DMS153 treated with DMSO at 0.1 percent for 48 hours (cell line): ENCODE measurements at regions not wholly inside any gene's neighbourhood (a gene's known extent, or its start where the extent isn't known, plus 50 kb on each side); places are given as distances from the start of the nearest gene placed in this dataset.
"Not testable (repeated sequence)": the region's sequence is repeated elsewhere in the genome, so short reads cannot be mapped to it uniquely, and the experiment has no call there.

Experiments
- DNase-seq: peaks from one replicate; lab custom pipeline; 2025; ENCODE audit not compliant: unreplicated experiment; lab: John Stamatoyannopoulos, UW

- DNase-seq: no peak
These were observed 252.0 kb upstream of the MYT1L start for GRCh38 chr2:2582998-2583545.

- no peak for DNase-seq
These were observed 250.5 kb upstream of the MYT1L start for GRCh38 chr2:2581331-2582159.

- not testable (repeated sequence) for DNase-seq
These were observed 249.8 kb upstream of the MYT1L start for GRCh38 chr2:2580841-2581240.

GRCh38 chr2:2580341-2580740 lies 249.3 kb upstream of the MYT1L start:
- no peak for DNase-seq

- DNase-seq: no peak
These were observed 248.7 kb upstream of the MYT1L start for GRCh38 chr2:2579814-2580213.

- DNase-seq: peak; percentile 67
These were observed 246.3 kb upstream of the MYT1L start for GRCh38 chr2:2577407-2577831.

- peak; percentile 48 for DNase-seq
These were observed 244.9 kb upstream of the MYT1L start for GRCh38 chr2:2575870-2576386.

GRCh38 chr2:2575181-2575577 lies 244.1 kb upstream of the MYT1L start:
- DNase-seq: no peak

GRCh38 chr2:2574401-2575180 lies 243.5 kb upstream of the MYT1L start:
- DNase-seq: no peak

GRCh38 chr2:2573658-2574293 lies 242.7 kb upstream of the MYT1L start:
- no peak for DNase-seq

GRCh38 chr2:2573205-2573604 lies 242.1 kb upstream of the MYT1L start:
- DNase-seq: no peak

- DNase-seq: no peak
These were observed 241.5 kb upstream of the MYT1L start for GRCh38 chr2:2572393-2573204.

- DNase-seq: no peak
These were observed 240.5 kb upstream of the MYT1L start for GRCh38 chr2:2571301-2572150.

GRCh38 chr2:2570871-2571270 lies 239.8 kb upstream of the MYT1L start:
- no peak for DNase-seq

GRCh38 chr2:2570360-2570759 lies 239.3 kb upstream of the MYT1L start:
- DNase-seq: no peak

- no peak for DNase-seq
These were observed 238.8 kb upstream of the MYT1L start for GRCh38 chr2:2569836-2570235.

- no peak for DNase-seq
These were observed 238.2 kb upstream of the MYT1L start for GRCh38 chr2:2569306-2569705.

GRCh38 chr2:2568411-2568810 lies 237.3 kb upstream of the MYT1L start:
- no peak for DNase-seq

- DNase-seq: no peak
These were observed 236.7 kb upstream of the MYT1L start for GRCh38 chr2:2567776-2568175.
